Trophoblast cell (in vitro differentiated cells and primary cell): ENCODE measurements at regions not wholly inside any gene's neighbourhood (a gene's known extent, or its start where the extent isn't known, plus 50 kb on each side); places are given as distances from the start of the nearest gene placed in this dataset.
A peak's percentile ranks its signal among the peaks of the same experiment; 100 is the strongest.
"Not testable (repeated sequence)": the region's sequence is repeated elsewhere in the genome, so short reads cannot be mapped to it uniquely, and the experiment has no call there.

Experiments used
- DNase-seq, 2 donors: peaks; one replicate each; pipeline ENCODE4 v3.0.0-alpha.2; 2016
- H2AFZ ChIP-seq: 2 replicates; pipeline ENCODE4 v1.6.1; 2013; ENCODE audit warnings: low read length, moderate library complexity, mild to moderate bottlenecking; ENCODE audit not compliant: insufficient read depth, poor library complexity
- H2AK5ac ChIP-seq: 2 replicates; pipeline ENCODE4 v1.6.1; 2013; ENCODE audit warnings: mild to moderate bottlenecking, low read length
- H2BK120ac ChIP-seq: 2 replicates; pipeline ENCODE4 v1.6.1; 2013; ENCODE audit warnings: low read length, mild to moderate bottlenecking, moderate library complexity; ENCODE audit not compliant: insufficient read depth, poor library complexity
- H2BK12ac ChIP-seq: 2 replicates; pipeline ENCODE4 v1.6.1; 2013; ENCODE audit warnings: mild to moderate bottlenecking, low read length, moderate library complexity
- H2BK5ac ChIP-seq: 2 replicates; pipeline ENCODE4 v1.6.1; 2013; ENCODE audit warnings: low read length, low read depth, moderate library complexity, mild to moderate bottlenecking; ENCODE audit not compliant: poor library complexity
- H3K14ac ChIP-seq: 2 replicates; pipeline ENCODE4 v1.6.1; 2013; ENCODE audit warnings: mild to moderate bottlenecking, low read length
- H3K18ac ChIP-seq: 2 replicates; pipeline ENCODE4 v1.6.1; 2013; ENCODE audit warnings: mild to moderate bottlenecking, low read length
- H3K23ac ChIP-seq: 2 replicates; pipeline ENCODE4 v1.6.1; 2013; ENCODE audit warnings: low read length
- H3K27ac ChIP-seq: 2 replicates; pipeline ENCODE4 v1.5.1; 2013; ENCODE audit warnings: low read depth, mild to moderate bottlenecking, inconsistent platforms, low read length, moderate library complexity
- H3K27me3 ChIP-seq: 2 replicates; pipeline ENCODE4 v1.6.1; 2013; ENCODE audit warnings: inconsistent platforms, mild to moderate bottlenecking, low read length, moderate library complexity; ENCODE audit not compliant: insufficient read depth
- H3K36me3 ChIP-seq, 2 experiments: 1 replicate in 1 of 2; 2 replicates in 1 of 2; pipeline ENCODE4 v1.6.1; 2013; ENCODE audit warnings: low read length in 2 of 2, mild to moderate bottlenecking in 2 of 2, moderate library complexity in 1 of 2; ENCODE audit not compliant: insufficient read depth in 2 of 2, control insufficient read depth in 1 of 2
- H3K4ac ChIP-seq: 2 replicates; pipeline ENCODE4 v1.6.1; 2013; ENCODE audit warnings: low read depth, mild to moderate bottlenecking, low read length, moderate library complexity
- H3K4me1 ChIP-seq, 2 experiments: 1 replicate in 1 of 2; 2 replicates in 1 of 2; pipeline ENCODE4 v1.6.1; 2013; ENCODE audit warnings: low read length in 2 of 2, mild to moderate bottlenecking in 2 of 2, moderate library complexity in 1 of 2; ENCODE audit not compliant: insufficient read depth in 2 of 2, control insufficient read depth in 1 of 2
- H3K4me2 ChIP-seq: 2 replicates; pipeline ENCODE4 v1.6.1; 2013; ENCODE audit warnings: inconsistent platforms, mild to moderate bottlenecking, low read length, moderate library complexity
- H3K4me3 ChIP-seq: 2 replicates; pipeline ENCODE4 v1.5.1; 2013; ENCODE audit warnings: mild to moderate bottlenecking, low read depth, low read length, inconsistent platforms
- H3K79me1 ChIP-seq: one replicate; pipeline ENCODE4 v1.6.1; 2013; ENCODE audit warnings: low read length
- H3K79me2 ChIP-seq: 2 replicates; pipeline ENCODE4 v1.6.1; 2013; ENCODE audit warnings: low read length, mild to moderate bottlenecking; ENCODE audit not compliant: control insufficient read depth, insufficient read depth, poor library complexity
- H3K9ac ChIP-seq: 2 replicates; pipeline ENCODE4 v1.6.1; 2013; ENCODE audit warnings: mild to moderate bottlenecking, low read length
- H3K9me3 ChIP-seq: 2 replicates; pipeline ENCODE4 v1.6.1; 2013; ENCODE audit warnings: low read depth, mild to moderate bottlenecking, control low read depth, inconsistent platforms, low read length; ENCODE audit not compliant: insufficient read depth
- H4K12ac ChIP-seq: 2 replicates; pipeline ENCODE4 v1.6.1; 2013; ENCODE audit warnings: low read depth, mild to moderate bottlenecking, low read length, moderate library complexity
- H4K8ac ChIP-seq: 2 replicates; pipeline ENCODE4 v1.6.1; 2013; ENCODE audit warnings: low read depth, mild to moderate bottlenecking, low read length, moderate library complexity
- H4K91ac ChIP-seq: one replicate; pipeline ENCODE4 v1.6.1; 2013; ENCODE audit warnings: low read depth, mild to moderate bottlenecking, low read length, moderate library complexity
- WGBS: extraction: QIAGEN DNeasy Blood & Tissue Kit; methylation state at CpG from one replicate; pipeline ENCODE4 v1.1.7; 2013; ENCODE audit warnings: missing lambda C conversion rate; ENCODE audit not compliant: insufficient read length, insufficient coverage; ENCODE audit errors: extremely low coverage; 5-methylcytosine and 5-hydroxymethylcytosine counted together

DNA sequence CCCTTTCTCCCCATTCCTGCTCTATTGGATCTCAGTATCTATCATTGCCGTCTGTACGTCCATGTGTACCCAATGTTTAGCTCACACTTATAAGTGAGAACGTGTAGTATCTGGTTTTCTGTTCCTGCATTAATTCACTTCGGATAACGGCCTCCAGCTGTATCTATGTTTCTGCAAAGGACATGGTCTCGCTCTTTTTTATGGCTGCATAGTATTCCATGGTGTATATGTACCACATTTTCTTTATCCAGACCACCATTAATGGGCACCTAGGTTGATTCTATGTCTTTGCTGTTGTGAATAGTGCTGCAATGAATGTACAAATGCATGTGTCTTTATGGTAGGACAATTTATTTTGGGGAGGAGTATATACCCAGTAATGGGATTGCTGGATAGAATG lies 94.4 kb upstream of the MPP7 start:
- Histone ChIP-seq H4K12ac (no peak overlapping the region), H3K79me2 (no peaks in the 10 kb centered on the region), H2AK5ac (no peak overlapping the region), H3K9ac (no peak overlapping the region), H3K4me1 (no peaks in the 10 kb centered on the region), H3K23ac (no peak overlapping the region), H3K4ac (no peak overlapping the region), H3K36me3 (no peaks in the 10 kb centered on the region), H2BK12ac (no peak overlapping the region), H3K4me3 (no peak overlapping the region), H3K27ac (no peak overlapping the region), H3K27me3 (no peaks in the 10 kb centered on the region), H3K79me1 (no peaks in the 10 kb centered on the region), H3K18ac (no peak overlapping the region), H2BK120ac (no peak overlapping the region), H3K4me2 (no peak overlapping the region), H3K9me3 (no peaks in the 10 kb centered on the region), H2BK5ac (no peak overlapping the region), H3K14ac (no peak overlapping the region), H4K91ac (no peak overlapping the region), H4K8ac (no peak overlapping the region), H2AFZ (no peak overlapping the region)
- DNase-seq, result no peak
- no CpG with 5 or more reads among the region's 6 CpGs for WGBS

GRCh38 chr10:28400176-28400575 lies 97.3 kb upstream of the MPP7 start:
- Histone ChIP-seq H2BK12ac (no peak overlapping the region), H3K36me3 (no peaks in the 10 kb centered on the region), H3K4me1 (peaks cover 1% of the 10 kb centered on the region in 2 experiments), H3K14ac (no peak overlapping the region), H3K27ac (no peak overlapping the region), H2AK5ac (no peak overlapping the region), H3K27me3 (no peaks in the 10 kb centered on the region), H2BK120ac (no peak overlapping the region), H2BK5ac (no peak overlapping the region), H3K9ac (no peak overlapping the region), H3K4me2 (no peak overlapping the region), H3K23ac (no peak overlapping the region), H3K4ac (no peak overlapping the region), H3K9me3 (no peaks in the 10 kb centered on the region), H4K12ac (no peak overlapping the region), H3K4me3 (no peak overlapping the region), H3K79me2 (no peaks in the 10 kb centered on the region), H4K91ac (no peak overlapping the region), H4K8ac (no peak overlapping the region), H3K18ac (no peak overlapping the region), H3K79me1 (no peaks in the 10 kb centered on the region), H2AFZ (no peak overlapping the region)
- WGBS, result no CpG with 5 or more reads among the region's 9 CpGs
- DNase-seq, result no peak

- H3K36me3 ChIP-seq, result no peaks in the 10 kb centered on the region
- H3K79me1 ChIP-seq, result no peaks in the 10 kb centered on the region
- no peak overlapping the region for H4K91ac ChIP-seq
- no peak overlapping the region for H3K4ac ChIP-seq
- H3K79me2 ChIP-seq, result no peaks in the 10 kb centered on the region
- no peaks in the 10 kb centered on the region for H3K9me3 ChIP-seq
- no peaks in the 10 kb centered on the region for H3K27me3 ChIP-seq
- no peak overlapping the region for H2AFZ ChIP-seq
- no peak for DNase-seq
- H2AK5ac ChIP-seq, result no peak overlapping the region
- H3K4me2 ChIP-seq, result no peak overlapping the region
- no peak overlapping the region for H3K4me3 ChIP-seq
- H2BK5ac ChIP-seq, result no peak overlapping the region
- no peak overlapping the region for H3K14ac ChIP-seq
- no peak overlapping the region for H3K27ac ChIP-seq
- no peak overlapping the region for H2BK120ac ChIP-seq
- H2BK12ac ChIP-seq, result no peak overlapping the region
- no peak overlapping the region for H3K23ac ChIP-seq
- H3K4me1 ChIP-seq, result peaks cover 3 to 4% of the 10 kb centered on the region in 2 experiments
- H4K8ac ChIP-seq, result no peak overlapping the region
- no CpG with 5 or more reads among the region's 5 CpGs for WGBS
- H4K12ac ChIP-seq, result no peak overlapping the region
- no peak overlapping the region for H3K9ac ChIP-seq
- H3K18ac ChIP-seq, result no peak overlapping the region
Measured at GRCh38 chr10:28400681-28401080, 97.8 kb upstream of the MPP7 start.

- H3K9ac ChIP-seq, H3K79me1 ChIP-seq, H4K8ac ChIP-seq, H3K27ac ChIP-seq, H2AK5ac ChIP-seq, H3K14ac ChIP-seq, H3K4me2 ChIP-seq, H3K4me3 ChIP-seq, H3K18ac ChIP-seq, H2BK120ac ChIP-seq, H2BK12ac ChIP-seq, H3K9me3 ChIP-seq, H3K23ac ChIP-seq, H3K27me3 ChIP-seq, H3K4me1 ChIP-seq, H3K79me2 ChIP-seq, H3K4ac ChIP-seq, H2AFZ ChIP-seq, H4K12ac ChIP-seq, H3K36me3 ChIP-seq, H4K91ac ChIP-seq, H2BK5ac ChIP-seq: not testable (repeated sequence)
- WGBS, result no CpG with 5 or more reads among the region's 7 CpGs
- DNase-seq, result peak in 1 of 2 donors; percentile 6
Measured at GRCh38 chr10:28402611-28403073, 99.8 kb upstream of the MPP7 start.
